HG03135 (cell line): ENCODE measurements at regions not wholly inside any gene's neighbourhood (a gene's known extent, or its start where the extent isn't known, plus 50 kb on each side); places are given as distances from the start of the nearest gene placed in this dataset.
"Not testable (repeated sequence)": the region's sequence is repeated elsewhere in the genome, so short reads cannot be mapped to it uniquely, and the experiment has no call there.

ENCODE experiments used
- ATAC-seq: cut with Tn5 transposase; IDR thresholded peaks from one replicate; pipeline ENCODE4 v1.9.1; 2021; ENCODE audit warnings: mild to moderate bottlenecking, moderate library complexity; ENCODE audit not compliant: unreplicated experiment

GRCh38 chrX:74251006-74251930 is 52.7 kb upstream of the ZCCHC13 start:
- no peak for ATAC-seq

GRCh38 chrX:74250574-74250973 is 53.4 kb upstream of the ZCCHC13 start:
- no peak for ATAC-seq

- no peak for ATAC-seq
Observed at GRCh38 chrX:74249963-74250362, 54.0 kb upstream of the ZCCHC13 start.

GRCh38 chrX:74248889-74249288 is 55.1 kb upstream of the ZCCHC13 start:
- ATAC-seq: no peak

GRCh38 chrX:74246524-74246923 is 57.5 kb upstream of the ZCCHC13 start:
- ATAC-seq: no peak

- ATAC-seq: no peak
Observed at GRCh38 chrX:74242484-74243138, 61.4 kb upstream of the ZCCHC13 start.

- no peak for ATAC-seq
Observed at GRCh38 chrX:74242050-74242449, 61.9 kb upstream of the ZCCHC13 start.

GRCh38 chrX:74238771-74239170 is 65.2 kb upstream of the ZCCHC13 start:
- no peak for ATAC-seq

GRCh38 chrX:74234818-74235217 is 69.2 kb upstream of the ZCCHC13 start:
- ATAC-seq: no peak

GRCh38 chrX:74232859-74233258 is 71.1 kb upstream of the ZCCHC13 start:
- no peak for ATAC-seq

- ATAC-seq: no peak
Observed at GRCh38 chrX:74231625-74232024, 72.4 kb upstream of the ZCCHC13 start.

- no peak for ATAC-seq
Observed at GRCh38 chrX:74230094-74230493, 73.9 kb upstream of the ZCCHC13 start.

GRCh38 chrX:74225111-74225510 is 78.9 kb upstream of the ZCCHC13 start:
- no peak for ATAC-seq

GRCh38 chrX:74220277-74220676 is 83.7 kb upstream of the ZCCHC13 start:
- no peak for ATAC-seq

GRCh38 chrX:74218895-74219294 is 85.1 kb upstream of the ZCCHC13 start:
- ATAC-seq: no peak

GRCh38 chrX:74216421-74216820 is 87.6 kb upstream of the ZCCHC13 start:
- no peak for ATAC-seq

- ATAC-seq: no peak
Observed at GRCh38 chrX:74211911-74212310, 92.1 kb upstream of the ZCCHC13 start.

- no peak for ATAC-seq
Observed at GRCh38 chrX:74207539-74207938, 96.4 kb upstream of the ZCCHC13 start.

GRCh38 chrX:74195605-74196004 is 108.4 kb upstream of the ZCCHC13 start:
- ATAC-seq: no peak

- no peak for ATAC-seq
Observed at GRCh38 chrX:74195120-74195519, 108.9 kb upstream of the ZCCHC13 start.

GRCh38 chrX:74187211-74187610 is 116.8 kb upstream of the ZCCHC13 start:
- no peak for ATAC-seq

GRCh38 chrX:74183047-74183446 is 120.9 kb upstream of the ZCCHC13 start:
- ATAC-seq: not testable (repeated sequence)
